ENCODE measurements at regions not wholly inside any gene's neighbourhood (a gene's known extent, or its start where the extent isn't known, plus 50 kb on each side); places are given as distances from the start of the nearest gene placed in this dataset.

DNA sequence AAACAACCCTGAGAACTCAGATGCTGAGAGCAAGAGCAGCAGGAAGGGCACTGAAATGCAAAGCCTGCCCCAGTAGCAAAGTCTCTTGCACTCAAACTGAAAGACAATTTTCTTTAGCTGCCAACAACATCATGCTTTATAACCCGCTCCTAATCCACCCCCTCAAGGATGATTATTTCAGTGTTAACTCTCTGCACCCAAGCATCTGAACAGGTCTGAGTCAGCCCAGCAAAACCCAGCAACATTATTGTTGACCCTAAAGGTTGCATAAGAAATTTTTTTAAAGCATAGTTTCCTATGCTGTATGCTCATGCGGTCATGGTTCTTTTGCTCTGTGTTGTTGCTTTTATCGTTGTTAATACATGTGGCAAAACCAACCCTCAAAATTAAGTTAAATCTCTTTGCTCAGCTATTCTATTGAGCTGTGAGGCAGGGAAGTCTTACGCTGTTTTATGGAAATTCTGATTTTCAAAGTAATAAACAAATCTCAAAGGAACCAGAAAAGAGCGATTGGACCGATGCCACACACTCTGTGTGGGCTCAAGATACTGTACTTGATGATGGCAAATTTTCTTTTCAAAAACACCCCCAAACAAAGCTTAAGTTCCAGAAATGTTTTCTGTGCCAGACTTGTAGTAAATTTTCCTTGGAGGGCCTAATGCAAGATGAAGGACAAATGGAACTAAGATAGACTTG is 440.6 kb upstream of the MPDZ start:
- Histone ChIP-seq H4K20me1 (ENCODE audit: control insufficient read depth, insufficient read depth) (no peaks in the 10 kb centered on the region), H3K9me3 (replicated peaks; ENCODE audit: control insufficient read depth, insufficient read depth, low read length) (no peaks in the 10 kb centered on the region), H3K4me2 (ENCODE audit: control insufficient read depth, insufficient read depth) (no peak overlapping the region), H2AFZ (ENCODE audit: control insufficient read depth, low read depth, low read length) (no peak overlapping the region), H3K4me3 (no peak overlapping the region), H3K4me1 (ENCODE audit: control insufficient read depth, insufficient read depth, low read length) (no peaks in the 10 kb centered on the region), H3K27me3 (replicated peaks in 1 of 2; ENCODE audit: control insufficient read depth in 2 of 2, insufficient read depth in 2 of 2, low read length in 1 of 2) (no peaks in the 10 kb centered on the region), H3K79me2 (ENCODE audit: control insufficient read depth, insufficient read depth, low read length) (no peaks in the 10 kb centered on the region), H3K27ac (ENCODE audit: control insufficient read depth, insufficient read depth) (no peak overlapping the region), H3K9ac (ENCODE audit: control insufficient read depth, insufficient read depth, low read length) (no peak overlapping the region), H3K36me3 (ENCODE audit: control insufficient read depth in 2 of 2, insufficient read depth in 2 of 2, low read length in 1 of 2) (no peaks in the 10 kb centered on the region)
- 51% methylated on average over 6 of the region's 6 CpGs for WGBS (ENCODE audit: insufficient coverage, insufficient replicate concordance, low lambda C conversion rate, missing lambda C conversion rate)
- ChIA-PET RAD21 (ENCODE audit: unreplicated experiment) (no interaction called here), POLR2A (no interaction called here), SMC1A (ENCODE audit: uncharacterized antibody, unreplicated experiment) (no interaction called here), CTCF (interaction anchor here (0.6 kb wide), 1 partner anchor 359 kb away, joined by 5 read pairs; no protein-coding TSS in a partner anchor)
- ATAC-seq (no peak), DNase-seq (ENCODE audit: low read depth, low spot score) (no peak), FAIRE-seq (no peak)
- BruUV-seq (replicated peaks): no TSS peak
- intact Hi-C loops (cut with micrococcal nuclease; ENCODE audit: unreplicated experiment) (no loop called here), in situ Hi-C loops (cut with MboI) (no loop called here)
- no peak for TF ChIP-seq SREBF1 (IDR thresholded peaks at IDR 0.05; ENCODE audit: low read length)
- TF ChIP-seq CBX5 (IDR thresholded peaks at IDR 0.05; ENCODE audit: low read depth): no peak
- TF ChIP-seq, protein P1, sequence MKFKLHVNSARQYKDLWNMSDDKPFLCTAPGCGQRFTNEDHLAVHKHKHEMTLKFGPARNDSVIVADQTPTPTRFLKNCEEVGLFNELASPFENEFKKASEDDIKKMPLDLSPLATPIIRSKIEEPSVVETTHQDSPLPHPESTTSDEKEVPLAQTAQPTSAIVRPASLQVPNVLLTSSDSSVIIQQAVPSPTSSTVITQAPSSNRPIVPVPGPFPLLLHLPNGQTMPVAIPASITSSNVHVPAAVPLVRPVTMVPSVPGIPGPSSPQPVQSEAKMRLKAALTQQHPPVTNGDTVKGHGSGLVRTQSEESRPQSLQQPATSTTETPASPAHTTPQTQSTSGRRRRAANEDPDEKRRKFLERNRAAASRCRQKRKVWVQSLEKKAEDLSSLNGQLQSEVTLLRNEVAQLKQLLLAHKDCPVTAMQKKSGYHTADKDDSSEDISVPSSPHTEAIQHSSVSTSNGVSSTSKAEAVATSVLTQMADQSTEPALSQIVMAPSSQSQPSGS (IDR thresholded peaks at IDR 0.05; ENCODE audit: low read length): no peak
- TF ChIP-seq, protein P2, sequence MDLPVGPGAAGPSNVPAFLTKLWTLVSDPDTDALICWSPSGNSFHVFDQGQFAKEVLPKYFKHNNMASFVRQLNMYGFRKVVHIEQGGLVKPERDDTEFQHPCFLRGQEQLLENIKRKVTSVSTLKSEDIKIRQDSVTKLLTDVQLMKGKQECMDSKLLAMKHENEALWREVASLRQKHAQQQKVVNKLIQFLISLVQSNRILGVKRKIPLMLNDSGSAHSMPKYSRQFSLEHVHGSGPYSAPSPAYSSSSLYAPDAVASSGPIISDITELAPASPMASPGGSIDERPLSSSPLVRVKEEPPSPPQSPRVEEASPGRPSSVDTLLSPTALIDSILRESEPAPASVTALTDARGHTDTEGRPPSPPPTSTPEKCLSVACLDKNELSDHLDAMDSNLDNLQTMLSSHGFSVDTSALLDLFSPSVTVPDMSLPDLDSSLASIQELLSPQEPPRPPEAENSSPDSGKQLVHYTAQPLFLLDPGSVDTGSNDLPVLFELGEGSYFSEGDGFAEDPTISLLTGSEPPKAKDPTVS (IDR thresholded peaks at IDR 0.05; ENCODE audit: low read depth, low read length): no peak
- no peak for TF ChIP-seq SMC3 (IDR thresholded peaks at IDR 0.05; ENCODE audit: borderline replicate concordance, low read length)
- TF ChIP-seq IRF4 (IDR thresholded peaks at IDR 0.05; ENCODE audit: low read depth, low read length): no peak
- TF ChIP-seq PAX8 (IDR thresholded peaks at IDR 0.05): no peak
- TF ChIP-seq ZNF384 (IDR thresholded peaks at IDR 0.05; ENCODE audit: borderline replicate concordance, low read depth, low read length): no peak
- TF ChIP-seq SRF (IDR thresholded peaks at IDR 0.05; ENCODE audit: low read depth in 2 of 2, low read length in 2 of 2): no peak
- TF ChIP-seq CHD1 (IDR thresholded peaks at IDR 0.05; ENCODE audit: low read depth, low read length): no peak
- no peak for TF ChIP-seq TCF7 (IDR thresholded peaks at IDR 0.05; ENCODE audit: borderline replicate concordance)
- TF ChIP-seq, protein P3, sequence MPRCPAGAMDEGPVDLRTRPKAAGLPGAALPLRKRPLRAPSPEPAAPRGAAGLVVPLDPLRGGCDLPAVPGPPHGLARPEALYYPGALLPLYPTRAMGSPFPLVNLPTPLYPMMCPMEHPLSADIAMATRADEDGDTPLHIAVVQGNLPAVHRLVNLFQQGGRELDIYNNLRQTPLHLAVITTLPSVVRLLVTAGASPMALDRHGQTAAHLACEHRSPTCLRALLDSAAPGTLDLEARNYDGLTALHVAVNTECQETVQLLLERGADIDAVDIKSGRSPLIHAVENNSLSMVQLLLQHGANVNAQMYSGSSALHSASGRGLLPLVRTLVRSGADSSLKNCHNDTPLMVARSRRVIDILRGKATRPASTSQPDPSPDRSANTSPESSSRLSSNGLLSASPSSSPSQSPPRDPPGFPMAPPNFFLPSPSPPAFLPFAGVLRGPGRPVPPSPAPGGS (IDR thresholded peaks at IDR 0.05; ENCODE audit: borderline replicate concordance, insufficient read depth, low read depth, low read length, poor library complexity, severe bottlenecking): no peak
- no peak for TF ChIP-seq POLR2AphosphoS5 (IDR thresholded peaks at IDR 0.05; ENCODE audit: low read length)
